KMS-11 (cell line): ENCODE measurements at regions not wholly inside any gene's neighbourhood (a gene's known extent, or its start where the extent isn't known, plus 50 kb on each side); places are given as distances from the start of the nearest gene placed in this dataset.
"Not testable (repeated sequence)": the region's sequence is repeated elsewhere in the genome, so short reads cannot be mapped to it uniquely, and the experiment has no call there.

Experiments used
- H2AFZ ChIP-seq: fragments of 200-600 bp; sonication (generic); 2 replicates; pipeline ENCODE4 v1.6.1; 2016; ENCODE audit warnings: antibody characterized with exemption, mixed run types, low read depth
- H3K27ac ChIP-seq: fragments of 200-600 bp; sonication (generic); 2 replicates; pipeline ENCODE4 v1.6.1; 2016; ENCODE audit warnings: mild to moderate bottlenecking, mixed run types
- H3K27me3 ChIP-seq: fragments of 200-600 bp; sonication (generic); 2 replicates; pipeline ENCODE4 v1.6.1; 2017; ENCODE audit warnings: mild to moderate bottlenecking, low read depth, mixed run types, moderate library complexity; ENCODE audit not compliant: insufficient read depth
- H3K36me3 ChIP-seq: fragments of 200-600 bp; sonication (generic); 2 replicates; pipeline ENCODE4 v1.6.1; 2017; ENCODE audit warnings: mild to moderate bottlenecking, mixed run types; ENCODE audit not compliant: insufficient read depth
- H3K4me1 ChIP-seq: fragments of 200-600 bp; sonication (generic); 2 replicates; pipeline ENCODE4 v1.6.1; 2016; ENCODE audit warnings: mild to moderate bottlenecking, low read depth, mixed run types; ENCODE audit not compliant: poor library complexity, severe bottlenecking
- H3K4me2 ChIP-seq: fragments of 200-600 bp; sonication (generic); 2 replicates; pipeline ENCODE4 v1.7.0; 2016; ENCODE audit warnings: mild to moderate bottlenecking, mixed run types
- H3K4me3 ChIP-seq: fragments of 200-600 bp; sonication (generic); IDR thresholded peaks from 2 replicates; pipeline ENCODE4 v1.6.1; 2017; ENCODE audit warnings: low read depth, low read length, mixed read lengths; ENCODE audit not compliant: insufficient read depth
- H3K79me2 ChIP-seq: fragments of 200-600 bp; sonication (generic); 2 replicates; pipeline ENCODE4 v1.6.1; 2016; ENCODE audit warnings: low read depth, mixed run types; ENCODE audit not compliant: insufficient read depth
- H3K9ac ChIP-seq: fragments of 200-600 bp; sonication (generic); 2 replicates; pipeline ENCODE4 v1.6.1; 2016; ENCODE audit warnings: mild to moderate bottlenecking, mixed run types
- H4K20me1 ChIP-seq: fragments of 200-600 bp; sonication (generic); 2 replicates; pipeline ENCODE4 v1.6.1; 2016; ENCODE audit warnings: mild to moderate bottlenecking, mixed run types; ENCODE audit not compliant: insufficient read depth
- CTCF ChIP-seq: fragments of 200-600 bp; sonication (generic); conservative IDR thresholded peaks from 2 replicates; pipeline ENCODE4 v1.6.1; 2017; ENCODE audit warnings: low read depth, mild to moderate bottlenecking, antibody characterized with exemption, low read length, moderate library complexity, mixed read lengths

GRCh38 chr21:20292280-20292679 is 705.9 kb upstream of the NCAM2 start:
- Histone ChIP-seq H3K9ac (no peak overlapping the region), H3K4me1 (no peaks in the 10 kb centered on the region), H4K20me1 (no peaks in the 10 kb centered on the region), H3K4me3 (no peak overlapping the region), H2AFZ (no peak overlapping the region), H3K4me2 (no peak overlapping the region), H3K79me2 (no peaks in the 10 kb centered on the region), H3K27ac (no peak overlapping the region), H3K36me3 (no peaks in the 10 kb centered on the region), H3K27me3 (no peaks in the 10 kb centered on the region)
- no peak for TF ChIP-seq CTCF

GRCh38 chr21:20292854-20293253 is 705.4 kb upstream of the NCAM2 start:
- H3K79me2 ChIP-seq, H3K9ac ChIP-seq, H3K36me3 ChIP-seq, H3K27me3 ChIP-seq, H3K4me1 ChIP-seq, H3K4me3 ChIP-seq, H3K27ac ChIP-seq, H2AFZ ChIP-seq, H3K4me2 ChIP-seq, H4K20me1 ChIP-seq: not testable (repeated sequence)

GRCh38 chr21:20301395-20301794 is 696.8 kb upstream of the NCAM2 start:
- Histone ChIP-seq H3K27me3 (no peaks in the 10 kb centered on the region), H2AFZ (no peak overlapping the region)
- no peak for TF ChIP-seq CTCF

GRCh38 chr21:20302084-20302483 is 696.1 kb upstream of the NCAM2 start:
- H2AFZ ChIP-seq, result no peak overlapping the region
- no peak for TF ChIP-seq CTCF
- H3K27ac ChIP-seq, result no peak overlapping the region
- H3K79me2 ChIP-seq, result no peaks in the 10 kb centered on the region
- no peaks in the 10 kb centered on the region for H3K4me1 ChIP-seq
- H3K27me3 ChIP-seq, result no peaks in the 10 kb centered on the region
- H3K36me3 ChIP-seq, result no peaks in the 10 kb centered on the region
- no peak overlapping the region for H3K4me3 ChIP-seq
- H3K4me2 ChIP-seq, result no peak overlapping the region
- no peaks in the 10 kb centered on the region for H4K20me1 ChIP-seq
- H3K9ac ChIP-seq, result no peak overlapping the region

More at GRCh38 chr21:20301395-20301794, 696.8 kb upstream of the NCAM2 start:
- Histone ChIP-seq H3K4me3 (no peak overlapping the region), H3K79me2 (no peaks in the 10 kb centered on the region), H3K9ac (no peak overlapping the region), H3K4me1 (no peaks in the 10 kb centered on the region), H4K20me1 (no peaks in the 10 kb centered on the region), H3K27ac (no peak overlapping the region), H3K36me3 (no peaks in the 10 kb centered on the region), H3K4me2 (no peak overlapping the region)

GRCh38 chr21:20306836-20307235 is 691.4 kb upstream of the NCAM2 start:
- H3K4me2 ChIP-seq, result no peak overlapping the region
- no peak overlapping the region for H2AFZ ChIP-seq
- no peaks in the 10 kb centered on the region for H3K79me2 ChIP-seq
- H3K9ac ChIP-seq, result no peak overlapping the region
- H3K4me3 ChIP-seq, result no peak overlapping the region
- H3K27ac ChIP-seq, result no peak overlapping the region
- no peaks in the 10 kb centered on the region for H3K36me3 ChIP-seq
- no peaks in the 10 kb centered on the region for H3K4me1 ChIP-seq
- H3K27me3 ChIP-seq, result no peaks in the 10 kb centered on the region
- TF ChIP-seq CTCF, result no peak
- H4K20me1 ChIP-seq, result no peaks in the 10 kb centered on the region
